EL (cell line): ENCODE measurements at regions not wholly inside any gene's neighbourhood (a gene's known extent, or its start where the extent isn't known, plus 50 kb on each side); places are given as distances from the start of the nearest gene placed in this dataset.
A peak's percentile ranks its signal among the peaks of the same experiment; 100 is the strongest.

Source experiments
- DNase-seq: peaks from one replicate; pipeline ENCODE4 v3.0.0-alpha.2; 2016

GRCh38 chr2:67792191-67792590 is 270.6 kb downstream of the C1D start:
- no peak for DNase-seq

- DNase-seq = no peak
These were observed 270.1 kb downstream of the C1D start for GRCh38 chr2:67792681-67793091.

- peak; percentile 45 for DNase-seq
These were observed 264.8 kb downstream of the C1D start for GRCh38 chr2:67797801-67798540.

- DNase-seq = no peak
These were observed 264.2 kb downstream of the C1D start for GRCh38 chr2:67798541-67799160.

GRCh38 chr2:67799886-67800285 is 262.9 kb downstream of the C1D start:
- no peak for DNase-seq

GRCh38 chr2:67802291-67802690 is 260.5 kb downstream of the C1D start:
- DNase-seq = no peak

GRCh38 chr2:67802824-67803223 is 260.0 kb downstream of the C1D start:
- no peak for DNase-seq

- DNase-seq = no peak
These were observed 256.0 kb downstream of the C1D start for GRCh38 chr2:67806816-67807215.

- DNase-seq = no peak
These were observed 254.7 kb downstream of the C1D start for GRCh38 chr2:67808112-67808511.

- no peak for DNase-seq
These were observed 250.1 kb downstream of the C1D start for GRCh38 chr2:67812682-67813081.

GRCh38 chr2:67823726-67824125 is 239.1 kb downstream of the C1D start:
- no peak for DNase-seq

GRCh38 chr2:67824186-67824585 is 238.6 kb downstream of the C1D start:
- peak; percentile 24 for DNase-seq

- peak; percentile 39 for DNase-seq
These were observed 237.3 kb downstream of the C1D start for GRCh38 chr2:67825476-67825875.

GRCh38 chr2:67828066-67828465 is 234.7 kb downstream of the C1D start:
- no peak for DNase-seq

GRCh38 chr2:67829470-67829869 is 233.3 kb downstream of the C1D start:
- DNase-seq = no peak

- no peak for DNase-seq
These were observed 229.2 kb downstream of the C1D start for GRCh38 chr2:67833632-67834031.

GRCh38 chr2:67834482-67834881 is 228.3 kb downstream of the C1D start:
- DNase-seq = no peak

GRCh38 chr2:67835266-67835665 is 227.5 kb downstream of the C1D start:
- DNase-seq = no peak

GRCh38 chr2:67836866-67837265 is 225.9 kb downstream of the C1D start:
- no peak for DNase-seq

GRCh38 chr2:67838205-67838604 is 224.6 kb downstream of the C1D start:
- DNase-seq = no peak

GRCh38 chr2:67839242-67839641 is 223.6 kb downstream of the C1D start:
- DNase-seq = peak; percentile 59

GRCh38 chr2:67839668-67840067 is 223.1 kb downstream of the C1D start:
- peak; percentile 63 for DNase-seq

GRCh38 chr2:67840460-67841068 is 222.2 kb downstream of the C1D start:
- peak; percentile 64 for DNase-seq

GRCh38 chr2:67841711-67842110 is 221.1 kb downstream of the C1D start:
- DNase-seq = no peak
